H1 (cell line): ENCODE measurements at regions not wholly inside any gene's neighbourhood (a gene's known extent, or its start where the extent isn't known, plus 50 kb on each side); places are given as distances from the start of the nearest gene placed in this dataset.

Experiments used
- CTCF ChIA-PET: fragments of 300-600 bp; sonication (Branson Sonifier 250); formaldehyde crosslinking; loops from one replicate; lab custom pipeline; 2021; ENCODE audit not compliant: partially characterized antibody; lab: Charles Lee
- POLR2A ChIA-PET: fragments of 300-600 bp; sonication (Branson Sonifier 250); formaldehyde crosslinking; loops from one replicate; lab custom pipeline; 2021; ENCODE audit warnings: inconsistent platforms; ENCODE audit not compliant: partially characterized antibody; lab: Charles Lee
- DNase-seq, 2 experiments: peaks; one replicate each; pipeline versions ENCODE4 v3.0.0 to v3.0.0-alpha.2; 2010 to 2022; ENCODE audit warnings: low spot score in 2 of 2, low read depth in 1 of 2, mixed read lengths in 1 of 2
- FAIRE-seq: peaks from 2 replicates; lab custom pipeline; 2011; peaks lifted over from hg19 to GRCh38; lab: Jason Lieb, UNC
- H2AFZ ChIP-seq: 2 replicates; pipeline ENCODE4 v1.8.1; 2012; ENCODE audit warnings: low read length, inconsistent platforms
- H2AK5ac ChIP-seq: 2 replicates; pipeline ENCODE4 v1.6.1; 2013; ENCODE audit warnings: low read depth, low read length
- H2BK120ac ChIP-seq: replicated peaks from 2 replicates; pipeline ENCODE3; 2013; ENCODE audit warnings: low read depth, low read length, inconsistent platforms
- H2BK12ac ChIP-seq: 2 replicates; pipeline ENCODE4 v1.6.1; 2013; ENCODE audit warnings: low read depth, low read length
- H2BK15ac ChIP-seq: 2 replicates; pipeline ENCODE4 v1.6.1; 2013; ENCODE audit warnings: low read length
- H2BK20ac ChIP-seq: 2 replicates; pipeline ENCODE4 v1.6.1; 2013; ENCODE audit warnings: low read length
- H2BK5ac ChIP-seq: 2 replicates; pipeline ENCODE4 v1.6.1; 2013; ENCODE audit warnings: low read depth, low read length
- H3K14ac ChIP-seq: 2 replicates; pipeline ENCODE4 v1.6.1; 2013; ENCODE audit warnings: inconsistent platforms; ENCODE audit not compliant: insufficient read length
- H3K18ac ChIP-seq: 2 replicates; pipeline ENCODE4 v1.6.1; 2013; ENCODE audit warnings: low read length; ENCODE audit errors: extremely low read depth
- H3K23ac ChIP-seq: 2 replicates; pipeline ENCODE4 v1.6.1; 2013; ENCODE audit warnings: inconsistent platforms; ENCODE audit not compliant: insufficient read length
- H3K23me2 ChIP-seq: 2 replicates; pipeline ENCODE4 v1.6.1; 2013; ENCODE audit warnings: low read depth, low read length
- H3K27ac ChIP-seq: 2 replicates; pipeline ENCODE4 v1.6.1; 2011; ENCODE audit warnings: low read depth, low read length, inconsistent platforms
- H3K27me3 ChIP-seq, 4 experiments: replicated peaks in 1 of 4; 1 replicate in 1 of 4; 2 replicates in 3 of 4; pipeline versions ENCODE4 v1.6.1 to v1.8.1; 2011 to 2013; ENCODE audit warnings: low read length in 3 of 4, mild to moderate bottlenecking in 3 of 4, inconsistent platforms in 2 of 4, mixed read lengths in 2 of 4, moderate library complexity in 1 of 4; ENCODE audit not compliant: control insufficient read depth in 3 of 4, insufficient read depth in 3 of 4; ENCODE audit errors: extremely low read depth in 1 of 4
- H3K36me3 ChIP-seq, 4 experiments: 2 replicates each; pipeline versions ENCODE4 v1.6.1 to v1.8.1; 2011 to 2013; ENCODE audit warnings: mild to moderate bottlenecking in 4 of 4, low read length in 3 of 4, moderate library complexity in 2 of 4, control low read depth in 1 of 4, inconsistent platforms in 1 of 4; ENCODE audit not compliant: insufficient read depth in 4 of 4, control insufficient read depth in 2 of 4
- H3K4ac ChIP-seq: replicated peaks from 2 replicates; pipeline ENCODE3; 2013; ENCODE audit warnings: low read length, low read depth, mixed read lengths, inconsistent platforms; ENCODE audit not compliant: insufficient read length
- H3K4me1 ChIP-seq, 4 experiments: replicated peaks in 1 of 4; 1 replicate in 1 of 4; 2 replicates in 3 of 4; pipeline versions ENCODE4 v1.6.1 to v1.8.1; 2011 to 2013; ENCODE audit warnings: low read length in 3 of 4, inconsistent platforms in 2 of 4, mixed read lengths in 1 of 4; ENCODE audit not compliant: insufficient read depth in 4 of 4, control insufficient read depth in 3 of 4
- H3K4me2 ChIP-seq, 2 experiments: 2 replicates each; pipeline versions ENCODE4 v1.6.1 to v1.8.1; 2011 to 2013; ENCODE audit warnings: low read depth in 2 of 2, low read length in 2 of 2, control low read depth in 1 of 2, inconsistent platforms in 1 of 2, mild to moderate bottlenecking in 1 of 2; ENCODE audit not compliant: insufficient read depth in 1 of 2
- H3K4me3 ChIP-seq, 4 experiments: fragments of 200-600, 300-600 bp in 1 of 4; sonication (generic), shearing (Covaris generic), sonication (Bioruptor Twin) in 1 of 4; 2 replicates each; pipeline versions ENCODE4 v1.5.1 to v1.8.1; 2011 to 2016; ENCODE audit warnings: low read length in 4 of 4, low read depth in 3 of 4, control low read depth in 2 of 4, inconsistent platforms in 2 of 4, mild to moderate bottlenecking in 2 of 4, mixed read lengths in 1 of 4, moderate library complexity in 1 of 4; ENCODE audit not compliant: insufficient read depth in 2 of 4; ENCODE audit errors: extremely low read depth in 1 of 4
- H3K56ac ChIP-seq: replicated peaks from 2 replicates; pipeline ENCODE3; 2013; ENCODE audit warnings: low read depth, mild to moderate bottlenecking, mixed read lengths, low read length, inconsistent platforms; ENCODE audit not compliant: insufficient read length
- H3K79me1 ChIP-seq: 2 replicates; pipeline ENCODE4 v1.6.1; 2013; ENCODE audit warnings: low read depth, low read length, control low read depth
- H3K79me2 ChIP-seq, 2 experiments: 2 replicates each; pipeline versions ENCODE4 v1.6.1 to v1.8.1; 2012 to 2013; ENCODE audit warnings: low read length in 2 of 2, mild to moderate bottlenecking in 2 of 2, inconsistent platforms in 1 of 2; ENCODE audit not compliant: insufficient read depth in 2 of 2, control insufficient read depth in 1 of 2
- H3K9ac ChIP-seq, 4 experiments: replicated peaks in 1 of 4; 1 replicate in 1 of 4; 2 replicates in 3 of 4; pipeline versions ENCODE4 v1.6.1 to v1.8.1; 2011 to 2013; ENCODE audit warnings: low read depth in 3 of 4, low read length in 3 of 4, control low read depth in 2 of 4, mild to moderate bottlenecking in 2 of 4, moderate library complexity in 2 of 4, inconsistent platforms in 1 of 4; ENCODE audit errors: extremely low read depth in 1 of 4
- H3K9me3 ChIP-seq, 2 experiments: 2 replicates each; pipeline versions ENCODE4 v1.6.1 to v1.8.1; 2012 to 2013; ENCODE audit warnings: mild to moderate bottlenecking in 2 of 2, moderate library complexity in 2 of 2, control low read depth in 1 of 2, inconsistent platforms in 1 of 2, low read depth in 1 of 2, low read length in 1 of 2, mixed read lengths in 1 of 2; ENCODE audit not compliant: insufficient read depth in 2 of 2
- H4K20me1 ChIP-seq, 2 experiments: replicated peaks in 1 of 2; 2 replicates each; pipeline versions ENCODE3 to v1.8.1; 2011 to 2013; ENCODE audit warnings: inconsistent platforms in 2 of 2, low read length in 2 of 2, mild to moderate bottlenecking in 1 of 2; ENCODE audit not compliant: insufficient read depth in 2 of 2, control insufficient read depth in 1 of 2
- H4K5ac ChIP-seq: 2 replicates; pipeline ENCODE4 v1.6.1; 2013; ENCODE audit warnings: low read length, low read depth, mixed read lengths, inconsistent platforms; ENCODE audit not compliant: insufficient read length
- H4K8ac ChIP-seq: 2 replicates; pipeline ENCODE4 v1.8.0; 2013; ENCODE audit warnings: mild to moderate bottlenecking, moderate library complexity, low read length, inconsistent platforms; ENCODE audit not compliant: insufficient read depth; ENCODE audit errors: extremely low read depth
- H4K91ac ChIP-seq: replicated peaks from 2 replicates; pipeline ENCODE3; 2013; ENCODE audit warnings: low read length, mixed read lengths, inconsistent platforms; ENCODE audit not compliant: insufficient read length
- ATF2 ChIP-seq: IDR thresholded peaks from 2 replicates; pipeline ENCODE4 v1.6.1; 2012; ENCODE audit warnings: low read length, inconsistent platforms
- CHD2 ChIP-seq: IDR thresholded peaks from 2 replicates; pipeline ENCODE4 v1.6.1; 2012; ENCODE audit warnings: low read length, improper control_type of control experiment
- NANOG ChIP-seq: IDR thresholded peaks from 2 replicates; pipeline ENCODE4 v1.6.1; 2011; ENCODE audit warnings: low read length, low read depth, mild to moderate bottlenecking, inconsistent platforms; ENCODE audit not compliant: insufficient read depth, poor library complexity, severe bottlenecking
- SUZ12 ChIP-seq: fragments of 200-600 bp; sonication (generic); IDR thresholded peaks from 2 replicates; pipeline ENCODE4 v1.6.1; 2012; ENCODE audit warnings: mild to moderate bottlenecking, inconsistent platforms, low read length, moderate library complexity, mixed read lengths
- TEAD4 ChIP-seq: IDR thresholded peaks from 2 replicates; pipeline ENCODE4 v1.6.1; 2012; ENCODE audit warnings: low read depth, low read length, inconsistent platforms, mixed read lengths
- WGBS, 2 experiments: shearing (Covaris generic) in 1 of 2; methylation state at CpG; one replicate each; pipeline versions ENCODE4 v1.1.6 to v1.1.7; 2013 to 2015; ENCODE audit warnings: low lambda C conversion rate in 2 of 2, mixed read lengths in 2 of 2, inconsistent platforms in 1 of 2, low coverage in 1 of 2, missing lambda C conversion rate in 1 of 2; ENCODE audit not compliant: insufficient replicate concordance in 2 of 2, insufficient coverage in 1 of 2, insufficient read length in 1 of 2; ENCODE audit errors: extremely low coverage in 1 of 2, missing lambda C conversion rate in 1 of 2; 5-methylcytosine and 5-hydroxymethylcytosine counted together

GRCh38 chr3:107208796-107209195, 168.4 kb upstream of the CCDC54 start:
- Histone ChIP-seq H3K4me1 (no peaks in the 10 kb centered on the region), H3K27me3 (no peaks in the 10 kb centered on the region), H3K79me2 (no peaks in the 10 kb centered on the region), H3K9ac (no peak overlapping the region), H3K79me1 (no peaks in the 10 kb centered on the region), H4K5ac (no peak overlapping the region), H3K4me2 (no peak overlapping the region), H4K91ac (no peak overlapping the region), H4K8ac (no peak overlapping the region), H2BK12ac (no peak overlapping the region), H3K4ac (no peak overlapping the region), H2BK5ac (no peak overlapping the region), H3K9me3 (no peaks in the 10 kb centered on the region), H3K27ac (no peak overlapping the region), H2BK15ac (no peak overlapping the region), H3K4me3 (no peak overlapping the region), H2BK120ac (no peak overlapping the region), H3K18ac (no peak overlapping the region), H3K14ac (no peak overlapping the region), H4K20me1 (no peaks in the 10 kb centered on the region), H3K23ac (no peak overlapping the region), H2AK5ac (no peak overlapping the region), H3K36me3 (no peaks in the 10 kb centered on the region), H3K56ac (no peak overlapping the region), H2AFZ (no peak overlapping the region), H2BK20ac (no peak overlapping the region), H3K23me2 (no peaks in the 10 kb centered on the region)
- WGBS, 2 experiments: 86% methylated on average over 1 of the region's 1 CpG; no CpG with 5 or more reads in 1 of the 2 experiments
- ChIA-PET CTCF (interaction anchor here (0.9 to 1.0 kb wide), 2 partner anchors 13 to 63 kb away, joined by 3 read pairs; no protein-coding TSS in a partner anchor), POLR2A (no interaction called here)
- FAIRE-seq: no peak
- DNase-seq: no peak
- TF ChIP-seq TEAD4: no peak
- no peak for TF ChIP-seq NANOG
- no peak for TF ChIP-seq ATF2
- no peak for TF ChIP-seq SUZ12
- no peak for TF ChIP-seq CHD2
